Nephron progenitor cell (in vitro differentiated cells): ENCODE measurements at regions not wholly inside any gene's neighbourhood (a gene's known extent, or its start where the extent isn't known, plus 50 kb on each side); places are given as distances from the start of the nearest gene placed in this dataset.

ENCODE experiments used
- DNase-seq: peaks from one replicate; pipeline ENCODE4 v3.0.0; 2021
- H3K27ac Mint-ChIP-seq: 2 replicates; pipeline ENCODE4 v1.8.0; 2021; ENCODE audit warnings: mild to moderate bottlenecking, moderate library complexity, mixed read lengths
- H3K27me3 Mint-ChIP-seq: 2 replicates; pipeline ENCODE4 v1.8.0; 2021; ENCODE audit warnings: mild to moderate bottlenecking, low read depth, mixed read lengths; ENCODE audit not compliant: poor library complexity
- H3K36me3 Mint-ChIP-seq: 2 replicates; pipeline ENCODE4 v1.8.0; 2021; ENCODE audit warnings: low read depth, mixed read lengths
- H3K4me1 Mint-ChIP-seq: 2 replicates; pipeline ENCODE4 v1.8.0; 2021; ENCODE audit warnings: mixed read lengths
- H3K4me3 Mint-ChIP-seq: 2 replicates; pipeline ENCODE4 v1.8.0; 2021; ENCODE audit warnings: mild to moderate bottlenecking, moderate library complexity, mixed read lengths
- H3K9me3 Mint-ChIP-seq: 2 replicates; pipeline ENCODE4 v1.8.0; 2021; ENCODE audit warnings: mild to moderate bottlenecking, moderate library complexity, mixed read lengths
- TF ChIP-seq, protein P1 (sequence below): fragments of 200-600 bp; sonication (generic); IDR thresholded peaks from 2 replicates; pipeline ENCODE4 v1.5.0; 2021; ENCODE audit warnings: antibody characterized with exemption

DNA sequence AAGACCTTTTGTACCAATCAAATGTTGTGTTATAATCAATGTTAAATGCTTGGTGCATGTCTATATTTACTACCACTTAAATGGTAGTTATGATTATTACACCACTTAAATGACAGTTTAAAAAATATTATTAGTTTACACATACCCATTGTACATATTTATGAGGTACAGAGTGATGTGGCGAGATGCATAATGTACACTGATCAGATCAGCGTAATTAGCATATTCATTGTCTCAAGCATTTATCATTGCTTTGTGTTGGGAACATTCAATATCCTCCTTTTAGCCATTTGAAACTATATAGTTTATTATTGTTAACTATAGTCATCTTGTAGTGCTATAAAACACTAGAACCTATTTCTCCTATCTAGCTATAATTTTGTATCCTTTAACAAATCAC, 434.4 kb upstream of the ACTBL2 start:
- H3K4me3 Mint-ChIP-seq, result no peak overlapping the region
- H3K9me3 Mint-ChIP-seq, result peaks cover under 1% of the 10 kb centered on the region
- no peak for DNase-seq
- no peak overlapping the region for H3K27ac Mint-ChIP-seq
- H3K27me3 Mint-ChIP-seq, result no peaks in the 10 kb centered on the region
- no peaks in the 10 kb centered on the region for H3K4me1 Mint-ChIP-seq
- TF ChIP-seq, protein P1, sequence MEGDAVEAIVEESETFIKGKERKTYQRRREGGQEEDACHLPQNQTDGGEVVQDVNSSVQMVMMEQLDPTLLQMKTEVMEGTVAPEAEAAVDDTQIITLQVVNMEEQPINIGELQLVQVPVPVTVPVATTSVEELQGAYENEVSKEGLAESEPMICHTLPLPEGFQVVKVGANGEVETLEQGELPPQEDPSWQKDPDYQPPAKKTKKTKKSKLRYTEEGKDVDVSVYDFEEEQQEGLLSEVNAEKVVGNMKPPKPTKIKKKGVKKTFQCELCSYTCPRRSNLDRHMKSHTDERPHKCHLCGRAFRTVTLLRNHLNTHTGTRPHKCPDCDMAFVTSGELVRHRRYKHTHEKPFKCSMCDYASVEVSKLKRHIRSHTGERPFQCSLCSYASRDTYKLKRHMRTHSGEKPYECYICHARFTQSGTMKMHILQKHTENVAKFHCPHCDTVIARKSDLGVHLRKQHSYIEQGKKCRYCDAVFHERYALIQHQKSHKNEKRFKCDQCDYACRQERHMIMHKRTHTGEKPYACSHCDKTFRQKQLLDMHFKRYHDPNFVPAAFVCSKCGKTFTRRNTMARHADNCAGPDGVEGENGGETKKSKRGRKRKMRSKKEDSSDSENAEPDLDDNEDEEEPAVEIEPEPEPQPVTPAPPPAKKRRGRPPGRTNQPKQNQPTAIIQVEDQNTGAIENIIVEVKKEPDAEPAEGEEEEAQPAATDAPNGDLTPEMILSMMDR, result no peak
- H3K36me3 Mint-ChIP-seq, result no peaks in the 10 kb centered on the region

DNA sequence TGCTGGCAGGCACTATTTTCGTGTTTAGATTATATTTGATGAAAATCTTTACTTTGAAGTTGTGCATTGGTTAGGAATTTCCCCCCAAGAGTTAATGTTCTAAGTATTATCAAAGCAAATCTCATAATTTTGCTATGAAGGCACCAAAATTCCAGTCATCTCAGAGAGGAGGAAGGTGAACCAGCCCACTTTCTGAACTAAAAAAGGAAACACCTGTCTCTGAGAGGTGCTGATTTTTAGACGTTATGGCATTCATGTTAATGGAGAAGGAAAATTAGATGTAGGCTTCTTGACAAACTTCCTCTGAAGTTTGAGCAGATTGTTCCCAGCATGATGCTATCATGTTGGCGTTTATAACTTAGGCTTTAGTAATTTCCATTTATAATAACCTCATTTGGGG, 432.9 kb upstream of the ACTBL2 start:
- TF ChIP-seq, protein P1, result no peak
- Mint-ChIP-seq H3K4me1 (peaks cover 6% of the 10 kb centered on the region), H3K36me3 (no peaks in the 10 kb centered on the region), H3K9me3 (no peaks in the 10 kb centered on the region), H3K27me3 (no peaks in the 10 kb centered on the region), H3K27ac (no peak overlapping the region), H3K4me3 (no peak overlapping the region)
- DNase-seq, result no peak

DNA sequence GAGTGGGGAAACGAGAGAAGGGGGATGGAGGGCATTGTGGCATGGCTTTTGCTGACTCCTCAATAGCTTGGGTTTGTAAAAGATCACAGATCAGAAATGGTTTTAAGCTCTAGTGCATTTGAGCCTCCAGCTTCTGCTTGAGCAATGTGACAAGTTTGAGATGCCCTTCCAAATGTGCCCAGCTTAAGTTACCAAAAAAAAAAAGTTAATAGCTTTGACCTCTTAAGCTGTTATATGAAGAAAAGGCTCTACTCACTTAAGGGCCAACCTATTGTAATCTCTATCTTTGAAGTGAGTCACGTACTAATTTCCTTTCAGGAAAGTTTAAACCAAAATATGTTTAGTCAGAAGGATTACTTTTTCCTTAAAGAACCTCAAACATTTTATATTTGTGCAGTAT, 428.8 kb upstream of the ACTBL2 start:
- TF ChIP-seq, protein P1, result no peak
- no peak overlapping the region for H3K27ac Mint-ChIP-seq
- no peaks in the 10 kb centered on the region for H3K9me3 Mint-ChIP-seq
- DNase-seq, result no peak
- H3K4me1 Mint-ChIP-seq, result peaks cover 6% of the 10 kb centered on the region
- no peak overlapping the region for H3K4me3 Mint-ChIP-seq
- H3K27me3 Mint-ChIP-seq, result no peaks in the 10 kb centered on the region
- no peaks in the 10 kb centered on the region for H3K36me3 Mint-ChIP-seq

DNA sequence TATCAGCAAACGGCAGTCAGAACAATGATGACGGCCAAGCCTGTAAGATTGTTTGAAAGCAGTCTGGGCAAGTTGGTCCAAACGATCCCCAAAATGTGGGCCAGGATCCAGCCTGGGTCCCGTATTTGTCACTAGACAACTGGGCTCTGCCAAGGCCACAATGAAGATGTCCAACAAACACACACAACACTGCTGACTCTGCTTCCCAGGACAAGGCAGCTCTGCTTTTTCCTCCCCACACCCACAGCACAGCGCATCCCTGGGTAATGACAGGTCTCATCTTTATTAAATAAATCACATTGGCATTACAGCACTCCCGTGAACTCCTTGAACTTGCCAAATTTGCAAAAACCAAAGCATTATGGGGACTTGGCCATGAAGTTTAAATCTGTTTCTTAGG, 424.1 kb upstream of the ACTBL2 start:
- Mint-ChIP-seq H3K4me3 (no peak overlapping the region), H3K9me3 (no peaks in the 10 kb centered on the region), H3K27me3 (peaks cover 4% of the 10 kb centered on the region), H3K4me1 (peaks cover 6% of the 10 kb centered on the region), H3K27ac (no peak overlapping the region), H3K36me3 (no peaks in the 10 kb centered on the region)
- DNase-seq, result no peak
- TF ChIP-seq, protein P1, result no peak

DNA sequence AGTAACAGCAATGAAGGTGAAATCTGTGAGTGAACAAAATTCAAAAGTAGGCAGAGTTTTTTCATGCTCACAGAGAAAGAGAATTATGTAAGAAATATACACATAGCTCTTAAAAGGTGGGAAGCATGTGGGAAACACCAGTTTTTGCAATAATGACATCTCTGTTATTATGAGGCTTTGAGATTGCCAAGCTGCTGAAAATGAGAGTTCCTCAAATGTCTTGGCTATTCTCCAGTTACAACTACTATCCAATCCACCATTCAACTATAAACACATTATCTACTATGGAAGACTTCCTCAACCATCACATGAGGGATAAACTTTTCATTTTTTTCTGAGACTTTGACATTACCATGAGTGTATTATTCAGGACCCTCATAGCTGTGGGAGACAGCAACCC, 420.8 kb upstream of the ACTBL2 start:
- H3K27me3 Mint-ChIP-seq, result peaks cover 4% of the 10 kb centered on the region
- H3K27ac Mint-ChIP-seq, result no peak overlapping the region
- no peaks in the 10 kb centered on the region for H3K9me3 Mint-ChIP-seq
- H3K36me3 Mint-ChIP-seq, result no peaks in the 10 kb centered on the region
- TF ChIP-seq, protein P1, result no peak
- DNase-seq, result no peak
- H3K4me1 Mint-ChIP-seq, result no peaks in the 10 kb centered on the region
- no peak overlapping the region for H3K4me3 Mint-ChIP-seq

DNA sequence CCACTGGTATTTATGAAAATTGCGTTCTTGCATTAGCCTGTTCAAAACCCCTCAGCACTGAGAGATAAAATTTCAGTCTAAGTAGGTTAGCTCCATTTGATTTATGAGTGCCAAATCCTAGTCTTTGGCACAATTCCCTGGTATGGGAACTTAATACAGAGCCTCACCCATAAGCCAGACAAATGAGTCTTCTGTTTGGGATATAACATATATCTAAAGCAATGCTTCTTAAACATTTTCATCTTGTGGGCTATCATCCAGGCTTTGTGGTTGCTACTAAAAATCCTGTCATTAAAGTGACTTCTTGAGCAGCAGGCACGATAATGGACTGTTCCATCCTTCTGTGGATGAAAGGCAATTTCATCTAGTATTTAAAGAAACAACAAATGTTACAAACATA, 419.5 kb upstream of the ACTBL2 start:
- TF ChIP-seq, protein P1, result no peak

More for the DNA sequence above, 419.5 kb upstream of the ACTBL2 start:
- H3K27ac Mint-ChIP-seq, result no peak overlapping the region
- no peak for DNase-seq
- no peak overlapping the region for H3K4me3 Mint-ChIP-seq
- H3K36me3 Mint-ChIP-seq, result no peaks in the 10 kb centered on the region
- peaks cover 4% of the 10 kb centered on the region for H3K27me3 Mint-ChIP-seq
- H3K4me1 Mint-ChIP-seq, result no peaks in the 10 kb centered on the region
- no peaks in the 10 kb centered on the region for H3K9me3 Mint-ChIP-seq
